HCT116 (cell line): ENCODE measurements at regions not wholly inside any gene's neighbourhood (a gene's known extent, or its start where the extent isn't known, plus 50 kb on each side); places are given as distances from the start of the nearest gene placed in this dataset.

ENCODE experiments used
- JUND ChIP-seq: IDR thresholded peaks from 2 replicates; pipeline ENCODE4 v1.6.1; 2012
- POLR2AphosphoS5 ChIP-seq: IDR thresholded peaks from 2 replicates; pipeline ENCODE4 v1.6.1; 2011; ENCODE audit warnings: mild to moderate bottlenecking, low read depth, low read length, moderate library complexity
- SIN3A ChIP-seq: IDR thresholded peaks from 2 replicates; pipeline ENCODE4 v1.6.1; 2012; ENCODE audit warnings: low read depth
- YY1 ChIP-seq: IDR thresholded peaks from 2 replicates; pipeline ENCODE4 v1.6.1; 2011; ENCODE audit warnings: low read length, low read depth, moderate library complexity, mild to moderate bottlenecking; ENCODE audit not compliant: insufficient replicate concordance; ENCODE audit errors: extremely low read depth
- ZFX ChIP-seq: fragments of 450-650 bp; IDR thresholded peaks from 2 replicates; pipeline ENCODE4 v1.6.1; 2017
- ZNF274 ChIP-seq: fragments of 200-500 bp; sonication (Bioruptor generic); IDR thresholded peaks from 2 replicates; pipeline ENCODE4 v1.6.1; 2014; ENCODE audit warnings: mild to moderate bottlenecking, low read depth, low read length, inconsistent platforms
- TF ChIP-seq, protein P1 (sequence below), 3 experiments: fragments of 200-600 bp in 1 of 3; sonication (generic) in 1 of 3; IDR thresholded peaks in 2 of 3; conservative IDR thresholded peaks in 1 of 3; 2 replicates each; pipeline ENCODE4 v1.5.1; 2012 to 2017; ENCODE audit warnings: low read depth in 2 of 3, low read length in 2 of 3, antibody characterized with exemption in 1 of 3, borderline replicate concordance in 1 of 3, control low read depth in 1 of 3, mild to moderate bottlenecking in 1 of 3, mixed read lengths in 1 of 3, mixed run types in 1 of 3, moderate library complexity in 1 of 3; ENCODE audit not compliant: insufficient read depth in 1 of 3
- TF ChIP-seq, protein P2 (sequence below): IDR thresholded peaks from 2 replicates; pipeline ENCODE4 v1.6.1; 2011; ENCODE audit warnings: mild to moderate bottlenecking, low read length, moderate library complexity; ENCODE audit not compliant: insufficient replicate concordance; ENCODE audit errors: extremely low read depth
- TF ChIP-seq, protein P3 (sequence below): IDR thresholded peaks from 2 replicates; pipeline ENCODE4 v1.6.1; 2012; ENCODE audit warnings: low read depth

DNA sequence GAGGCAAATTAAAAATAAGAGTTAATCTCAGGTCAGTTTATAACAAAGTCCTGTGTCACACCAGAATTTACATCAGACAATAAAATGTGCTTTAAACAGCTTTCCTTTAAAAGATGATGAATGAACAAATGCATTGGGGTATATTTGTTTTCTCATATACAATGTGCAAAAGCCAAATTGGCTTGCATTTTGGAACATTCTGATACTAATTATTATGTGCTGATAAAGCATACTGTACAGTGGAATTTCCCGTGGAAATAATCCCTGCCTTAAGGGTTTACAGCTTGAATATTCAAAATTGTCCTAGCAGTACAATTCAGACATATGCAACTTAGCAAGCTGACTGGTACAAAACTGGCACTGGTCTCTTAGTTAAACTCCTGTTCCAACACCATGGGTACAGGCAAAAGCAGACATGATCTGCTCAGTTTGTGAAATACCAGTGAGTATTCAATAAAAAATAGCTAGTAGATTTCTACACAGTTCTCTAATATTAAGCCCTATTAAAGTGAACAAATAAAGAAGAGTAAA, 373.4 kb downstream of the SLITRK1 start:
- TF ChIP-seq, protein P1, sequence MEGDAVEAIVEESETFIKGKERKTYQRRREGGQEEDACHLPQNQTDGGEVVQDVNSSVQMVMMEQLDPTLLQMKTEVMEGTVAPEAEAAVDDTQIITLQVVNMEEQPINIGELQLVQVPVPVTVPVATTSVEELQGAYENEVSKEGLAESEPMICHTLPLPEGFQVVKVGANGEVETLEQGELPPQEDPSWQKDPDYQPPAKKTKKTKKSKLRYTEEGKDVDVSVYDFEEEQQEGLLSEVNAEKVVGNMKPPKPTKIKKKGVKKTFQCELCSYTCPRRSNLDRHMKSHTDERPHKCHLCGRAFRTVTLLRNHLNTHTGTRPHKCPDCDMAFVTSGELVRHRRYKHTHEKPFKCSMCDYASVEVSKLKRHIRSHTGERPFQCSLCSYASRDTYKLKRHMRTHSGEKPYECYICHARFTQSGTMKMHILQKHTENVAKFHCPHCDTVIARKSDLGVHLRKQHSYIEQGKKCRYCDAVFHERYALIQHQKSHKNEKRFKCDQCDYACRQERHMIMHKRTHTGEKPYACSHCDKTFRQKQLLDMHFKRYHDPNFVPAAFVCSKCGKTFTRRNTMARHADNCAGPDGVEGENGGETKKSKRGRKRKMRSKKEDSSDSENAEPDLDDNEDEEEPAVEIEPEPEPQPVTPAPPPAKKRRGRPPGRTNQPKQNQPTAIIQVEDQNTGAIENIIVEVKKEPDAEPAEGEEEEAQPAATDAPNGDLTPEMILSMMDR (IDR thresholded peaks at IDR 0.05 in 2 of 3, conservative IDR thresholded peaks at IDR 0.05 in 1 of 3; ENCODE audit: borderline replicate concordance in 1 of 3, insufficient read depth in 1 of 3, low read depth in 2 of 3, low read length in 2 of 3): no peak
- TF ChIP-seq, protein P2, sequence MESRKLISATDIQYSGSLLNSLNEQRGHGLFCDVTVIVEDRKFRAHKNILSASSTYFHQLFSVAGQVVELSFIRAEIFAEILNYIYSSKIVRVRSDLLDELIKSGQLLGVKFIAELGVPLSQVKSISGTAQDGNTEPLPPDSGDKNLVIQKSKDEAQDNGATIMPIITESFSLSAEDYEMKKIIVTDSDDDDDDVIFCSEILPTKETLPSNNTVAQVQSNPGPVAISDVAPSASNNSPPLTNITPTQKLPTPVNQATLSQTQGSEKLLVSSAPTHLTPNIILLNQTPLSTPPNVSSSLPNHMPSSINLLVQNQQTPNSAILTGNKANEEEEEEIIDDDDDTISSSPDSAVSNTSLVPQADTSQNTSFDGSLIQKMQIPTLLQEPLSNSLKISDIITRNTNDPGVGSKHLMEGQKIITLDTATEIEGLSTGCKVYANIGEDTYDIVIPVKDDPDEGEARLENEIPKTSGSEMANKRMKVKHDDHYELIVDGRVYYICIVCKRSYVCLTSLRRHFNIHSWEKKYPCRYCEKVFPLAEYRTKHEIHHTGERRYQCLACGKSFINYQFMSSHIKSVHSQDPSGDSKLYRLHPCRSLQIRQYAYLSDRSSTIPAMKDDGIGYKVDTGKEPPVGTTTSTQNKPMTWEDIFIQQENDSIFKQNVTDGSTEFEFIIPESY: no peak
- TF ChIP-seq SIN3A (no peak), YY1 (no peak), ZFX (no peak), POLR2AphosphoS5 (no peak), JUND (no peak), ZNF274 (no peak)
- TF ChIP-seq, protein P3, sequence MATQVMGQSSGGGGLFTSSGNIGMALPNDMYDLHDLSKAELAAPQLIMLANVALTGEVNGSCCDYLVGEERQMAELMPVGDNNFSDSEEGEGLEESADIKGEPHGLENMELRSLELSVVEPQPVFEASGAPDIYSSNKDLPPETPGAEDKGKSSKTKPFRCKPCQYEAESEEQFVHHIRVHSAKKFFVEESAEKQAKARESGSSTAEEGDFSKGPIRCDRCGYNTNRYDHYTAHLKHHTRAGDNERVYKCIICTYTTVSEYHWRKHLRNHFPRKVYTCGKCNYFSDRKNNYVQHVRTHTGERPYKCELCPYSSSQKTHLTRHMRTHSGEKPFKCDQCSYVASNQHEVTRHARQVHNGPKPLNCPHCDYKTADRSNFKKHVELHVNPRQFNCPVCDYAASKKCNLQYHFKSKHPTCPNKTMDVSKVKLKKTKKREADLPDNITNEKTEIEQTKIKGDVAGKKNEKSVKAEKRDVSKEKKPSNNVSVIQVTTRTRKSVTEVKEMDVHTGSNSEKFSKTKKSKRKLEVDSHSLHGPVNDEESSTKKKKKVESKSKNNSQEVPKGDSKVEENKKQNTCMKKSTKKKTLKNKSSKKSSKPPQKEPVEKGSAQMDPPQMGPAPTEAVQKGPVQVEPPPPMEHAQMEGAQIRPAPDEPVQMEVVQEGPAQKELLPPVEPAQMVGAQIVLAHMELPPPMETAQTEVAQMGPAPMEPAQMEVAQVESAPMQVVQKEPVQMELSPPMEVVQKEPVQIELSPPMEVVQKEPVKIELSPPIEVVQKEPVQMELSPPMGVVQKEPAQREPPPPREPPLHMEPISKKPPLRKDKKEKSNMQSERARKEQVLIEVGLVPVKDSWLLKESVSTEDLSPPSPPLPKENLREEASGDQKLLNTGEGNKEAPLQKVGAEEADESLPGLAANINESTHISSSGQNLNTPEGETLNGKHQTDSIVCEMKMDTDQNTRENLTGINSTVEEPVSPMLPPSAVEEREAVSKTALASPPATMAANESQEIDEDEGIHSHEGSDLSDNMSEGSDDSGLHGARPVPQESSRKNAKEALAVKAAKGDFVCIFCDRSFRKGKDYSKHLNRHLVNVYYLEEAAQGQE: no peak
